ENCODE measurements at regions not wholly inside any gene's neighbourhood (a gene's known extent, or its start where the extent isn't known, plus 50 kb on each side); places are given as distances from the start of the nearest gene placed in this dataset.

DNA sequence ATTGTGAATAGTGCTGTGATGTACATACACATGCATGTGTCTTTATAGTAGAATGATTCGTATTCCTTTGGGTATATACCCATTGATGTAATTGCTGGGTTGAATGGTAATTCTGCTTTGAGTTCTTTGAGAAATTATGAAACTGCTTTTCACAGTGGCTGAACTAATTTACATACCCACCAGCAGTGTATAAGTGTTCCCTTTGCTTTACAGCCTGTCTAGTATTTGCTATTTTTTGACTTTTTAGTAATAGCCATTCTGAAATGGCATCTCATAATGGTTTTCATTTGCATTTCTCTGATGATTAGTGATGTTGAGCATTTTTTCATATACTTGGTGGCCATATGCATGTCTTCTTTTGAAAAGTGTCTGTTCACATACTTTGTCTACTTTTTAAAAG is 54.5 kb upstream of the FAM78B start:
- no peak overlapping the region for H3K27ac ChIP-seq (ENCODE audit: low read depth in 2 of 2, low read length in 1 of 2)
- WGBS, 2 donors: 71 to 80% methylated on average over 1 of the region's 1 CpG
- H3K36me3 ChIP-seq (ENCODE audit: control insufficient read depth in 2 of 2, insufficient read depth in 2 of 2, low read length in 1 of 2): no peaks in the 10 kb centered on the region
- no peak overlapping the region for H3K4me3 ChIP-seq (ENCODE audit: low read depth in 1 of 2, low read length in 2 of 2)
- no peaks in the 10 kb centered on the region for H3K4me1 ChIP-seq (ENCODE audit: control insufficient read depth in 2 of 2, insufficient read depth in 2 of 2, low read length in 1 of 2)
- peaks cover 0 to 2% of the 10 kb centered on the region in 2 donors for H3K27me3 ChIP-seq (ENCODE audit: control insufficient read depth in 1 of 2, insufficient read depth in 2 of 2, low read length in 2 of 2)
- no peaks in the 10 kb centered on the region for H3K9me3 ChIP-seq (ENCODE audit: control insufficient read depth in 2 of 2, insufficient read depth in 1 of 2, low read depth in 1 of 2, low read length in 1 of 2)

DNA sequence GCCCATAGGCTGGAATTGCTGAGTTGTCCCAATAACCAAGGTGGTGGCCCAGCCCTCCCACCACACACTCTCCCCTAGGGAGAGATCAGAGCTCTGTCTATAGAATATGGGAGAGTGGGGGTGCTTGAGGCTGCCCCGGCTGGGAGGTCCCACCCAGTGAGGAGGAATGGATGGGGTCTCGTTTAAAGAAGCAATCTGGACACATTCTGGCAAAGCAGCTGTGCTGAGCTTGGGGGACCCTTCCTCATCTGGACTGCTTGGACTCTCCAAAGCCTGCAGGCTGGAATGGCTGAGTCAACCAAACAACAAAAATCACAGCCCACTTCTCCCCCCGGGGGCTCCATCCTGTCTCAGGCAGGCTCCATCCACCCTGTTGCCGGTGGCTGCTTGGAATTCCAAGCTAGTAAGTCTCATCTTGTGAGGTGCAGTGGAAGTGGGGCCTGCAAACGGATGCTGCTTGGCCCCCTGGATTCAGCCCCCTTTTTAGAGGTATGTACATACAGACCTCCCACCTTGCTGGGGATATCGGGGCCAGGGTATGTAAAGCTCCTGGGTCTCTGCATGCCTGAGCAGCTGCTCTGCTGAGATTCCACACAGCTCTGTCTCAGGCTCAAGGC is 67.1 kb upstream of the FAM78B start:
- Histone ChIP-seq H3K27ac (ENCODE audit: low read depth in 2 of 2, low read length in 1 of 2) (no peak overlapping the region), H3K36me3 (ENCODE audit: control insufficient read depth in 2 of 2, insufficient read depth in 2 of 2, low read length in 1 of 2) (no peaks in the 10 kb centered on the region), H3K27me3 (ENCODE audit: control insufficient read depth in 1 of 2, insufficient read depth in 2 of 2, low read length in 2 of 2) (no peaks in the 10 kb centered on the region), H3K9me3 (ENCODE audit: control insufficient read depth in 2 of 2, insufficient read depth in 1 of 2, low read depth in 1 of 2, low read length in 1 of 2) (peaks cover 0 to 5% of the 10 kb centered on the region in 2 donors), H3K4me3 (ENCODE audit: low read depth in 1 of 2, low read length in 2 of 2) (no peak overlapping the region), H3K4me1 (ENCODE audit: control insufficient read depth in 2 of 2, insufficient read depth in 2 of 2, low read length in 1 of 2) (no peaks in the 10 kb centered on the region)
- 63 to 76% methylated on average over 6 of the region's 6 CpGs for WGBS, 2 donors

DNA sequence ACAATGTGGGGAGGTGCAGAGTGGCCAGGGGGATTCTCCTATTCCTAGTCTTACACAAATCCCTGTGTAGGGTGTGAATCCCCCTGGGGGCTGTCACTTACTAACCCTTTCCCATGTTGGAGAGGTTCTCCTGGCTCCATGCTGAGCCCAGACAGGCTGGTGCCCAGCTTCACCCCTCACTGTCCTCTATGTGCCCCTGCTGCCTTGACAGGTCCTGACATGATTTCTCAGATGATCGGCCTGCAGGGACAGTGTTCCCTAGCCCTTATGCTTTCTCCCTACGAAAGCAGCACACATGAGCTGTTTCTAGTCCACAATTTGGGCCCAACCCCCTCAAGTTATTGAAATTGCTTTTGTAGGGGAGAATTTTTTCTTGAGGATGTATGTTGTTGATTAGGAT is 68.9 kb upstream of the FAM78B start:
- peaks cover 0 to 5% of the 10 kb centered on the region in 2 donors for H3K9me3 ChIP-seq (ENCODE audit: control insufficient read depth in 2 of 2, insufficient read depth in 1 of 2, low read depth in 1 of 2, low read length in 1 of 2)
- 59 to 67% methylated on average over 2 of the region's 2 CpGs for WGBS, 2 donors
- no peak overlapping the region for H3K4me3 ChIP-seq (ENCODE audit: low read depth in 1 of 2, low read length in 2 of 2)
- no peaks in the 10 kb centered on the region for H3K27me3 ChIP-seq (ENCODE audit: control insufficient read depth in 1 of 2, insufficient read depth in 2 of 2, low read length in 2 of 2)
- H3K27ac ChIP-seq (ENCODE audit: low read depth in 2 of 2, low read length in 1 of 2): no peak overlapping the region
- no peaks in the 10 kb centered on the region for H3K36me3 ChIP-seq (ENCODE audit: control insufficient read depth in 2 of 2, insufficient read depth in 2 of 2, low read length in 1 of 2)
- no peaks in the 10 kb centered on the region for H3K4me1 ChIP-seq (ENCODE audit: control insufficient read depth in 2 of 2, insufficient read depth in 2 of 2, low read length in 1 of 2)

DNA sequence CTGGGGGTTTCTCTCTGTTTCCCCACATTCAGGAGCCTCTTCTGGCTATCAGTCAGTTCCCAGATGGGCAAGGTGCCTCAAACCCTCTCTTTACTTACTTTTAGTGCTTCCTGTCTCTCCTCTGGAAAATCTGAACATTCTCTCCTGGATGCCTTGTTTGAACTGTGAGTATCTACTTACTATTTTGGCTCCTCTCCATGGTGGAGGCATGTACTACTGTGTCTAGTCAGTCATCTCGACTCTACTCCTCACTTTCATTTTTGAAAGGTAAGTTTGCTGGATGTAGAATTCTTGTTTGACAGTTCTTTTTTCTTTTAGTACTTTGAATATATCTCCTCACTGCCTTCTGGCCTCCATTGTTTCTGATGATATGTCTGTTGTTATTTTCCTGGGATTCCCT is 70.9 kb upstream of the FAM78B start:
- 71 to 78% methylated on average over 1 of the region's 1 CpG for WGBS, 2 donors
- no peak overlapping the region for H3K27ac ChIP-seq (ENCODE audit: low read depth in 2 of 2, low read length in 1 of 2)
- no peaks in the 10 kb centered on the region for H3K4me1 ChIP-seq (ENCODE audit: control insufficient read depth in 2 of 2, insufficient read depth in 2 of 2, low read length in 1 of 2)
- H3K36me3 ChIP-seq (ENCODE audit: control insufficient read depth in 2 of 2, insufficient read depth in 2 of 2, low read length in 1 of 2): no peaks in the 10 kb centered on the region
- H3K27me3 ChIP-seq (ENCODE audit: control insufficient read depth in 1 of 2, insufficient read depth in 2 of 2, low read length in 2 of 2): no peaks in the 10 kb centered on the region
- no peak overlapping the region for H3K4me3 ChIP-seq (ENCODE audit: low read depth in 1 of 2, low read length in 2 of 2)
- H3K9me3 ChIP-seq (ENCODE audit: control insufficient read depth in 2 of 2, insufficient read depth in 1 of 2, low read depth in 1 of 2, low read length in 1 of 2): peaks cover 0 to 5% of the 10 kb centered on the region in 2 donors

DNA sequence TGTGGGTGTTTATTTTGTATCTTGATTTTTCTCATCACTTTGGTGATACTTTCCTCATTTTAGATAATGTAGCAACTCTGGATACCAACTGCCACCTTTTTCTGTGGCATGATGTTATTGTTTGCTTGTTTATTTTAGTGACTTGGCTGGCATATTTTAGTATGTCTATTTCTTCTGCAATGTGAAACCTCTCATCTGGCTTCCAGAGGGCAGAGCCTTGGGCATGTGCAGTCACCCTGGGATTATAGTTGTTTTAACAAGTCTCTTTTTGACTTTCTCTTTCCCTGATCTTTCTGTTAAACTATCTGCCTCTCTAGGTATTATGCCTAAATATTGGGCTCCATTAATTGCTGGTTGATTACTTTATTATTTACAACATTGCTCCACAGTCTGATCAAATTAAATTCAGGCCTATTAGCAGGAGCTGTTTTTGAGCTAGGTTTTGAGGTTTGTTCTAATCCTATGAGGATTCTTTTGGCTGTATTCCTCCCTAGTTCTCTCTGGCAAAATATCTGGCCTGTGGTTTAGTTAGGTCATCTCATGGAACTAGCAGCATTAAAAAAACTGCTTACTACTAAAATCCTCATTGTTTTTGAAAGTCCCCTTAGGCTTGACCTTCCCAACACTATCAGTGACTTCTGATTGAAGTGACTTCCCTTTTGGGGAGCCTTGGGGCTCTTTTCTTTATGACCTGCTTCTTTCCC is 86.4 kb upstream of the FAM78B start:
- H3K4me3 ChIP-seq (ENCODE audit: low read depth in 1 of 2, low read length in 2 of 2): no peak overlapping the region
- no peak overlapping the region for H3K27ac ChIP-seq (ENCODE audit: low read depth in 2 of 2, low read length in 1 of 2)
- peaks cover 3 to 7% of the 10 kb centered on the region in 2 donors for H3K9me3 ChIP-seq (ENCODE audit: control insufficient read depth in 2 of 2, insufficient read depth in 1 of 2, low read depth in 1 of 2, low read length in 1 of 2)
- no peaks in the 10 kb centered on the region for H3K27me3 ChIP-seq (ENCODE audit: control insufficient read depth in 1 of 2, insufficient read depth in 2 of 2, low read length in 2 of 2)
- H3K4me1 ChIP-seq (ENCODE audit: control insufficient read depth in 2 of 2, insufficient read depth in 2 of 2, low read length in 1 of 2): no peaks in the 10 kb centered on the region
- H3K36me3 ChIP-seq (ENCODE audit: control insufficient read depth in 2 of 2, insufficient read depth in 2 of 2, low read length in 1 of 2): no peaks in the 10 kb centered on the region

DNA sequence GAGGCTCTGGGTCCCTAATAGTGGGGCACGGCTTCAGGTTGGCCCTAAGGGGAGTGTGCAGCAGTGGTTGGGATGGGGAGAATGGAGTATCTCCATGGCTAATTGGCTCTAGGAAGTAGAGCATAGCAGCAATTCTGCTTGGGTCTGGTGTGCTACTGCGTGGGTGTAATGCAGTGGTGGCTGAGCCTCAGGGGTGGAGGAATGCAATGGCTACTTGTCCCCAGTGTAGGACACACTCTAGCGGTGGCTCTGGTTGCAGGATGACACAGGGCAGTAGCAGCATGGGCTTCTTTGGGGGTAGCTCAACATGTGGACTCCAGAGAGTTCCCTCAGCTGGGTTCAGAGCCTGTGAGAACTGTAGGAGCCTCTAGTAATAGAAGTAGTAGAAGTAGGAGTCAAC is 91.2 kb upstream of the FAM78B start:
- H3K4me1 ChIP-seq (ENCODE audit: control insufficient read depth in 2 of 2, insufficient read depth in 2 of 2, low read length in 1 of 2): no peaks in the 10 kb centered on the region
- no peak overlapping the region for H3K4me3 ChIP-seq (ENCODE audit: low read depth in 1 of 2, low read length in 2 of 2)
- WGBS, 2 donors: 72 to 74% methylated on average over 3 of the region's 3 CpGs
- no peak overlapping the region for H3K27ac ChIP-seq (ENCODE audit: low read depth in 2 of 2, low read length in 1 of 2)
- no peaks in the 10 kb centered on the region for H3K36me3 ChIP-seq (ENCODE audit: control insufficient read depth in 2 of 2, insufficient read depth in 2 of 2, low read length in 1 of 2)
- H3K27me3 ChIP-seq (ENCODE audit: control insufficient read depth in 1 of 2, insufficient read depth in 2 of 2, low read length in 2 of 2): no peaks in the 10 kb centered on the region
- peaks cover 3 to 7% of the 10 kb centered on the region in 2 donors for H3K9me3 ChIP-seq (ENCODE audit: control insufficient read depth in 2 of 2, insufficient read depth in 1 of 2, low read depth in 1 of 2, low read length in 1 of 2)

DNA sequence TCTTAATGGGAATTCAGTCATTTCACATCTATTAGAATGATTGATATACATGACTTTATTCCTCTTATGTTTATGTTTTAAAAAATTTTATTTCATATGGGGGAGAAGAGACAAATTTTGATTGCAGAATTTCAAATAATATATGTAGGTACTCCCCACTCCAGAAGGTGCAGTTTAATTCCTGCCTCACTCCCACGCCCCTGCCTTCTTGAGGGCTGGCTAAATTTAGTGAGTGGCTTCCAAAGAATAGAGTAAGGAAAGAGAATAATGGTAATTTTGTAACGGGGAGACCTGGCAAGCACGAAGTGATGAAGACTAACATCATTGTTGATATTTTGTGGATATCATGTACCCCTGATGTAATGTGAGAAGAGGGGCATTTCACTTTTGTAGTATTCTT is 94.7 kb upstream of the FAM78B start:
- Histone ChIP-seq H3K36me3 (ENCODE audit: control insufficient read depth in 2 of 2, insufficient read depth in 2 of 2, low read length in 1 of 2) (no peaks in the 10 kb centered on the region), H3K27ac (ENCODE audit: low read depth in 2 of 2, low read length in 1 of 2) (no peak overlapping the region), H3K27me3 (ENCODE audit: control insufficient read depth in 1 of 2, insufficient read depth in 2 of 2, low read length in 2 of 2) (no peaks in the 10 kb centered on the region), H3K4me1 (ENCODE audit: control insufficient read depth in 2 of 2, insufficient read depth in 2 of 2, low read length in 1 of 2) (no peaks in the 10 kb centered on the region), H3K4me3 (ENCODE audit: low read depth in 1 of 2, low read length in 2 of 2) (no peak overlapping the region), H3K9me3 (ENCODE audit: control insufficient read depth in 2 of 2, insufficient read depth in 1 of 2, low read depth in 1 of 2, low read length in 1 of 2) (peaks cover 3 to 10% of the 10 kb centered on the region in 2 donors)
- WGBS, 2 donors: 80 to 81% methylated on average over 3 of the region's 3 CpGs

DNA sequence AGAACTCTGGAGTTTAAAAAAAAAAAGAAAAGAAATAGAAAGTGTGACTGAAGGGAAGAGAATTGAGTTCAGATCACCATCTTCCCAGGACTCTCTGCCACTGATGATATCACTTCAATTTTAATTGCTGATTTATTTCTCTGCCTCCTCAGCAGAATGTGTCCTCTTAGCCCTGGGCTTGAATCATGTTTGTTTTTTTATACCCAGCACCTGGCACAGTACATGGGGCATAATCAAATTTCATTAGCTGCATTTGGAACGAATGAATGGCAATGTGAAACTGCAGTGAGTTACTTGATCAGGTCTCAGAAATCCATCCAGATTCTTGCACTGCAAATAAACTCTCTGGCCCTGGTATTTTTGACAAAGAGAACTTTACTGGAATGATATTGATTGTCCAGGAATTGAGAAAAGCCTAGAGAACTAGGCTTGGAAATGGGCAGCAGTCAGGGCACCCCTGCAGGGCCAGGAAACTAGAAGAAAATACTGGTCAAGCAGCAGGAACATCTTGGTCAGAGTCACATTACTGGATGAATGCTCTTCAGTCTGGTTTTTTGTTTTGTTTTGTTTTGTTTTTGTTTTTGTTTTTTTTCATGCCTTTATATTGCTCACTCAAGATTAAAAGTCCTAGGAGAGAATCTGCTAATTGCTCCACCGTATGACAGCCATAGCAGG is 103.8 kb upstream of the FAM78B start:
- Histone ChIP-seq H3K27me3 (ENCODE audit: control insufficient read depth in 1 of 2, insufficient read depth in 2 of 2, low read length in 2 of 2) (no peaks in the 10 kb centered on the region), H3K4me3 (ENCODE audit: low read depth in 1 of 2, low read length in 2 of 2) (no peak overlapping the region), H3K4me1 (ENCODE audit: control insufficient read depth in 2 of 2, insufficient read depth in 2 of 2, low read length in 1 of 2) (no peaks in the 10 kb centered on the region), H3K9me3 (ENCODE audit: control insufficient read depth in 2 of 2, insufficient read depth in 1 of 2, low read depth in 1 of 2, low read length in 1 of 2) (peaks cover 0 to 3% of the 10 kb centered on the region in 2 donors), H3K36me3 (ENCODE audit: control insufficient read depth in 2 of 2, insufficient read depth in 2 of 2, low read length in 1 of 2) (no peaks in the 10 kb centered on the region), H3K27ac (ENCODE audit: low read depth in 2 of 2, low read length in 1 of 2) (no peak overlapping the region)
- 77 to 82% methylated on average over 2 of the region's 2 CpGs for WGBS, 2 donors

DNA sequence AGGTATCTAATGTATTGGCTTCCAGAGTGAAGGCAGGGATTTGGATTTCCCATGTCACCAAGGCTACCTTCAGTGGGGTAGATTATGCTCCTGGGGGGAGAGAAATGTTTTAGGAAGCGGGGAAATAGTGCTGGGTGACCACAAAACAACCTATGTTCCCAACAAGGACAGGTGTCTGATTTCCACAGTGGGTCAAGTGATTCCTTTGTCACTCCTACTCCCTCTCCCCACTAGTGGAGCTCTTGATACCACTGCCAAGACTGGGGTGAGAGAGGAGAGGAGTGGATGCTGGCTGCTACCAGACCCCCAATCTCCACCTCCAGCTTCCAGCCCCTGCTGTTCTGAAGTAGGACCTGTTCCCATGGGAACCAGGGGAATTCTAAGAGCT is 104.3 kb upstream of the FAM78B start:
- H3K27ac ChIP-seq (ENCODE audit: low read depth in 2 of 2, low read length in 1 of 2): no peak overlapping the region
- no peaks in the 10 kb centered on the region for H3K36me3 ChIP-seq (ENCODE audit: control insufficient read depth in 2 of 2, insufficient read depth in 2 of 2, low read length in 1 of 2)
- peaks cover 0 to under 1% of the 10 kb centered on the region in 2 donors for H3K9me3 ChIP-seq (ENCODE audit: control insufficient read depth in 2 of 2, insufficient read depth in 1 of 2, low read depth in 1 of 2, low read length in 1 of 2)
- no peak overlapping the region for H3K4me3 ChIP-seq (ENCODE audit: low read depth in 1 of 2, low read length in 2 of 2)
- H3K27me3 ChIP-seq (ENCODE audit: control insufficient read depth in 1 of 2, insufficient read depth in 2 of 2, low read length in 2 of 2): no peaks in the 10 kb centered on the region
- no peaks in the 10 kb centered on the region for H3K4me1 ChIP-seq (ENCODE audit: control insufficient read depth in 2 of 2, insufficient read depth in 2 of 2, low read length in 1 of 2)
- WGBS, 2 donors: 37 to 41% methylated on average over 1 of the region's 1 CpG

All from esophagus (tissue), 2 donors.